ENCODE measurements at regions not wholly inside any gene's neighbourhood (a gene's known extent, or its start where the extent isn't known, plus 50 kb on each side); places are given as distances from the start of the nearest gene placed in this dataset.

GRCh38 chr10:36624551-36625100 is 500.8 kb upstream of the ANKRD30A start:
- no peak overlapping the region for H3K9ac ChIP-seq (ENCODE audit: insufficient read depth, low read length, poor library complexity, severe bottlenecking)
- intact Hi-C loops (cut with micrococcal nuclease) = no loop called here
- WGBS (ENCODE audit: insufficient coverage) = no CpG with 5 or more reads among the region's 3 CpGs
- H3K9me3 ChIP-seq (replicated peaks in 1 of 2; ENCODE audit: control insufficient read depth in 1 of 2, insufficient read depth in 1 of 2, low read length in 2 of 2) = peaks cover 12 to 17% of the 10 kb centered on the region in 2 donors
- no peak for DNase-seq
- H2AFZ ChIP-seq (ENCODE audit: insufficient read depth, low read depth, low read length, poor library complexity, severe bottlenecking) = no peak overlapping the region
- H3K4me3 Mint-ChIP-seq = no peak overlapping the region
- H3K27me3 ChIP-seq (ENCODE audit: control insufficient read depth in 2 of 2, insufficient read depth in 2 of 2, low read length in 2 of 2) = no peaks in the 10 kb centered on the region
- H3K4me1 ChIP-seq (ENCODE audit: control insufficient read depth in 1 of 2, insufficient read depth in 2 of 2, low read length in 2 of 2) = no peaks in the 10 kb centered on the region
- H3K27ac ChIP-seq (ENCODE audit: low read depth in 1 of 2, low read length in 2 of 2) = no peak overlapping the region
- H3K36me3 ChIP-seq (replicated peaks in 1 of 2; ENCODE audit: control insufficient read depth in 1 of 2, insufficient read depth in 2 of 2, low read length in 2 of 2) = no peaks in the 10 kb centered on the region
- no peak overlapping the region for H3K27ac Mint-ChIP-seq
- no peaks in the 10 kb centered on the region for H3K36me3 Mint-ChIP-seq
- no peaks in the 10 kb centered on the region for H4K20me1 ChIP-seq (ENCODE audit: insufficient read depth, low read length)
- no peaks in the 10 kb centered on the region for H3K4me1 Mint-ChIP-seq
- no peak overlapping the region for H3K4me3 ChIP-seq (replicated peaks in 1 of 3; ENCODE audit: low read depth in 2 of 3, low read length in 3 of 3)
- no peak overlapping the region for H3K4me2 ChIP-seq (replicated peaks; ENCODE audit: extremely low read depth, low read length, poor library complexity, severe bottlenecking)
- no peaks in the 10 kb centered on the region for H3K79me2 ChIP-seq (ENCODE audit: insufficient read depth, low read length)
- TF ChIP-seq CTCF (IDR thresholded peaks at IDR 0.05) = no peak
- H3K9me3 Mint-ChIP-seq = peaks cover 3 to 31% (median 16%) of the 10 kb centered on the region in 7 donors
- H3K27me3 Mint-ChIP-seq (ENCODE audit: low read depth in 3 of 3) = no peaks in the 10 kb centered on the region

DNA sequence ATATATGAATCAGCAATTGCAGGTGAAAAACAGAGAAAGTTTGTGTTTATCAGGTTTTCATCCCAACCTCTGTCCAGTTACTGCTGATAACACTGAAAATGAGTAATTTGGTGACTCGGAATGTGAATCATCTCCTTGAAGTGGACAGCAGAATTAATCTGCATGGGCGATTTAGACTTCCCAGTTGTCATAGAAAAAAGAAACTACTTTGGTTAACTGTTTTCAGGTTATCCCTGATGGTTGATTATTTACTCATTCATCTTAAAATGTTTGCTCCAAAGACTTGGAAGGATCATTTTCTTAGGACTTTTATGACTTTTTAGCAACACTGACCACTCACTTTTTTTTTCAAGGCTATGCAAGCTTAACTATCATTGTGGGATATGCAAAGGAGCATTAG is 504.1 kb upstream of the ANKRD30A start:
- H3K9me3 Mint-ChIP-seq = peaks cover 3 to 25% (median 12%) of the 10 kb centered on the region in 7 donors
- H3K4me1 Mint-ChIP-seq = no peaks in the 10 kb centered on the region
- Histone ChIP-seq H3K9me3 (replicated peaks in 1 of 2; ENCODE audit: control insufficient read depth in 1 of 2, insufficient read depth in 1 of 2, low read length in 2 of 2) (peaks cover 9 to 12% of the 10 kb centered on the region in 2 donors), H3K4me1 (ENCODE audit: control insufficient read depth in 1 of 2, insufficient read depth in 2 of 2, low read length in 2 of 2) (no peaks in the 10 kb centered on the region), H3K9ac (ENCODE audit: insufficient read depth, low read length, poor library complexity, severe bottlenecking) (no peak overlapping the region), H2AFZ (ENCODE audit: insufficient read depth, low read depth, low read length, poor library complexity, severe bottlenecking) (no peak overlapping the region), H3K36me3 (replicated peaks in 1 of 2; ENCODE audit: control insufficient read depth in 1 of 2, insufficient read depth in 2 of 2, low read length in 2 of 2) (no peaks in the 10 kb centered on the region), H3K27me3 (ENCODE audit: control insufficient read depth in 2 of 2, insufficient read depth in 2 of 2, low read length in 2 of 2) (no peaks in the 10 kb centered on the region), H3K4me3 (replicated peaks in 1 of 3; ENCODE audit: low read depth in 2 of 3, low read length in 3 of 3) (no peak overlapping the region), H4K20me1 (ENCODE audit: insufficient read depth, low read length) (no peaks in the 10 kb centered on the region), H3K27ac (ENCODE audit: low read depth in 1 of 2, low read length in 2 of 2) (no peak overlapping the region), H3K79me2 (ENCODE audit: insufficient read depth, low read length) (no peaks in the 10 kb centered on the region), H3K4me2 (replicated peaks; ENCODE audit: extremely low read depth, low read length, poor library complexity, severe bottlenecking) (no peak overlapping the region)
- intact Hi-C loops (cut with micrococcal nuclease) = no loop called here
- H3K36me3 Mint-ChIP-seq = no peaks in the 10 kb centered on the region
- WGBS (ENCODE audit: insufficient coverage) = no CpG with 5 or more reads among the region's 2 CpGs
- no peak for TF ChIP-seq CTCF (IDR thresholded peaks at IDR 0.05)
- no peak for DNase-seq
- H3K4me3 Mint-ChIP-seq = no peak overlapping the region
- H3K27me3 Mint-ChIP-seq (ENCODE audit: low read depth in 3 of 3) = no peaks in the 10 kb centered on the region
- no peak overlapping the region for H3K27ac Mint-ChIP-seq
